ENCODE measurements at regions not wholly inside any gene's neighbourhood (a gene's known extent, or its start where the extent isn't known, plus 50 kb on each side); places are given as distances from the start of the nearest gene placed in this dataset.

DNA sequence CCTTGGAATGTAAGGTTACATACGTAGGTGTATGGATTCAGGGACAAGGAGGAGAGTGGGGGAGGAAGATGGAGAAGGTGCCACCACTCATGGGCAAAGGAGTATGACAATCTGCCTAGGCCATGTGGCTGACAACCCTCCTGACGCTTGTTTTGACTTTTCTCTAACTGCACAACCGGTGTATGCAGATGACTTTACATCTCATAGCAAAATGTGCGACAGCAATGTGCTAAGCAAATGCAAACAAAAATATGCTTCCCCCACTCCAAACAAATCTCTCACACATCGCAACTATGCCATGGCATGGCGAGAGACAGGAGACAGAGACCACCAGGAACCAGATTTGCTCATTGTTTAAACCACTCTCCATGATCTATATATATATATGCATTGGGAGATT is 191.8 kb downstream of the BLID start:
- dilution Hi-C loops (cut with MboI; ENCODE audit: extremely low pct_ligation_motif_present, low sequenced_read_pairs), result no loop called here

DNA sequence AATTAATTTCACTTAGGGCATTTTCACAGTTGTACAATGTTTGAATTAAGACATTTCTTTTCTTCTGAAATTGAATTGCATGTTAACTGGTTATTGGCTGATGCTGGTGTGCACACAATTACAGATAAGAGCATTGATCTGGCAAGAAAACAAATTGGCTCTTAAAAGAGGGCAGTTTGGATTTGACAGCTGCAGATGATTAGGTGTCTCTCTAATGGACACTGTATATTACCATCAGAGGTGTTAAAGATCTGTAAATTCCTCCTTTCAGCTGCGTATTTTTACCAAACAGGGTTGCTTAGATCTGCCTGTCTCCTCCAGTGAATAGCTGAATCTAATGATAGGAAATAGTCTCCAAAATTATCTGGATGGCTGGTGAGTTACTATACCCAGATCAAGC is 198.5 kb downstream of the BLID start:
- Histone ChIP-seq H3K27ac (ENCODE audit: control insufficient read depth, insufficient read depth, low read length) (no peak overlapping the region), H3K9ac (ENCODE audit: control insufficient read depth, extremely low read depth, insufficient read depth, low read length) (no peak overlapping the region), H3K27me3 (ENCODE audit: control insufficient read depth, extremely low read depth, insufficient read depth, low read length) (no peaks in the 10 kb centered on the region), H3K9me3 (ENCODE audit: control insufficient read depth, low read depth, low read length) (no peaks in the 10 kb centered on the region), H3K4me3 (ENCODE audit: control insufficient read depth in 2 of 3, extremely low read depth in 1 of 3, insufficient read depth in 2 of 3, low read depth in 1 of 3, low read length in 3 of 3) (no peak overlapping the region), H2AFZ (ENCODE audit: control insufficient read depth, low read length) (no peak overlapping the region), H3K79me2 (ENCODE audit: control insufficient read depth, insufficient read depth, low read length) (no peaks in the 10 kb centered on the region), H3K9me1 (ENCODE audit: control insufficient read depth, extremely low read depth, insufficient read depth, low read length) (no peaks in the 10 kb centered on the region), H3K4me1 (ENCODE audit: control insufficient read depth, extremely low read depth, insufficient read depth, low read length) (no peaks in the 10 kb centered on the region), H3K36me3 (ENCODE audit: control insufficient read depth in 2 of 2, extremely low read depth in 1 of 2, insufficient read depth in 2 of 2, low read length in 2 of 2) (no peaks in the 10 kb centered on the region), H3K4me2 (ENCODE audit: control insufficient read depth, extremely low read depth, insufficient read depth, low read depth, low read length) (no peak overlapping the region), H4K20me1 (ENCODE audit: control insufficient read depth, extremely low read depth, insufficient read depth, low read length) (no peaks in the 10 kb centered on the region)
- DNase-seq (ENCODE audit: low read depth, low spot score) (no peak), FAIRE-seq (no peak)
- TF ChIP-seq, protein P1, sequence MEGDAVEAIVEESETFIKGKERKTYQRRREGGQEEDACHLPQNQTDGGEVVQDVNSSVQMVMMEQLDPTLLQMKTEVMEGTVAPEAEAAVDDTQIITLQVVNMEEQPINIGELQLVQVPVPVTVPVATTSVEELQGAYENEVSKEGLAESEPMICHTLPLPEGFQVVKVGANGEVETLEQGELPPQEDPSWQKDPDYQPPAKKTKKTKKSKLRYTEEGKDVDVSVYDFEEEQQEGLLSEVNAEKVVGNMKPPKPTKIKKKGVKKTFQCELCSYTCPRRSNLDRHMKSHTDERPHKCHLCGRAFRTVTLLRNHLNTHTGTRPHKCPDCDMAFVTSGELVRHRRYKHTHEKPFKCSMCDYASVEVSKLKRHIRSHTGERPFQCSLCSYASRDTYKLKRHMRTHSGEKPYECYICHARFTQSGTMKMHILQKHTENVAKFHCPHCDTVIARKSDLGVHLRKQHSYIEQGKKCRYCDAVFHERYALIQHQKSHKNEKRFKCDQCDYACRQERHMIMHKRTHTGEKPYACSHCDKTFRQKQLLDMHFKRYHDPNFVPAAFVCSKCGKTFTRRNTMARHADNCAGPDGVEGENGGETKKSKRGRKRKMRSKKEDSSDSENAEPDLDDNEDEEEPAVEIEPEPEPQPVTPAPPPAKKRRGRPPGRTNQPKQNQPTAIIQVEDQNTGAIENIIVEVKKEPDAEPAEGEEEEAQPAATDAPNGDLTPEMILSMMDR (optimal IDR thresholded peaks at IDR 0.05 in 1 of 3, IDR thresholded peaks at IDR 0.05 in 1 of 3, conservative IDR thresholded peaks at IDR 0.05 in 1 of 3; ENCODE audit: extremely low read depth in 1 of 3, insufficient read depth in 2 of 3, low read length in 3 of 3), result no peak
- dilution Hi-C loops (cut with MboI; ENCODE audit: extremely low pct_ligation_motif_present, low sequenced_read_pairs), result no loop called here

More for the DNA sequence above, 191.8 kb downstream of the BLID start:
- DNase-seq (ENCODE audit: low read depth, low spot score) (no peak), FAIRE-seq (no peak)
- no peaks in the 10 kb centered on the region for H3K9me3 ChIP-seq (ENCODE audit: control insufficient read depth, low read depth, low read length)
- H3K9me1 ChIP-seq (ENCODE audit: control insufficient read depth, extremely low read depth, insufficient read depth, low read length), result no peaks in the 10 kb centered on the region
- peaks cover under 1% of the 10 kb centered on the region for H3K4me1 ChIP-seq (ENCODE audit: control insufficient read depth, extremely low read depth, insufficient read depth, low read length)
- H3K36me3 ChIP-seq (ENCODE audit: control insufficient read depth in 2 of 2, extremely low read depth in 1 of 2, insufficient read depth in 2 of 2, low read length in 2 of 2), result no peaks in the 10 kb centered on the region
- TF ChIP-seq, protein P1 (optimal IDR thresholded peaks at IDR 0.05 in 1 of 3, IDR thresholded peaks at IDR 0.05 in 1 of 3, conservative IDR thresholded peaks at IDR 0.05 in 1 of 3; ENCODE audit: extremely low read depth in 1 of 3, insufficient read depth in 2 of 3, low read length in 3 of 3), result no peak
- TF ChIP-seq EZH2 (IDR thresholded peaks at IDR 0.05; ENCODE audit: low read length), result no peak
- no peaks in the 10 kb centered on the region for H3K27me3 ChIP-seq (ENCODE audit: control insufficient read depth, extremely low read depth, insufficient read depth, low read length)
- no peak overlapping the region for H2AFZ ChIP-seq (ENCODE audit: control insufficient read depth, low read length)
- H4K20me1 ChIP-seq (ENCODE audit: control insufficient read depth, extremely low read depth, insufficient read depth, low read length), result no peaks in the 10 kb centered on the region
- no peak overlapping the region for H3K9ac ChIP-seq (ENCODE audit: control insufficient read depth, extremely low read depth, insufficient read depth, low read length)
- H3K79me2 ChIP-seq (ENCODE audit: control insufficient read depth, insufficient read depth, low read length), result no peaks in the 10 kb centered on the region
- no peak overlapping the region for H3K27ac ChIP-seq (ENCODE audit: control insufficient read depth, insufficient read depth, low read length)
- no peak overlapping the region for H3K4me3 ChIP-seq (ENCODE audit: control insufficient read depth in 2 of 3, extremely low read depth in 1 of 3, insufficient read depth in 2 of 3, low read depth in 1 of 3, low read length in 3 of 3)
- no peak overlapping the region for H3K4me2 ChIP-seq (ENCODE audit: control insufficient read depth, extremely low read depth, insufficient read depth, low read depth, low read length)

Data from keratinocyte (primary cell).